CD4-positive, alpha-beta T cell treated with Interleukin-21 for 1 hour (primary cell): ENCODE measurements at regions not wholly inside any gene's neighbourhood (a gene's known extent, or its start where the extent isn't known, plus 50 kb on each side); places are given as distances from the start of the nearest gene placed in this dataset.

Experiments
- DNase-seq: peaks from one replicate; pipeline ENCODE4 v3.0.0-alpha.2; 2020

- DNase-seq = no peak
Measured at GRCh38 chr6:53974941-53975340, 136.3 kb upstream of the MLIP start.

- no peak for DNase-seq
Measured at GRCh38 chr6:53975941-53976615, 135.2 kb upstream of the MLIP start.

GRCh38 chr6:53977551-53977950 lies 133.7 kb upstream of the MLIP start:
- DNase-seq = no peak

GRCh38 chr6:53979468-53980067 lies 131.7 kb upstream of the MLIP start:
- peak; percentile 30 for DNase-seq

GRCh38 chr6:53982366-53983050 lies 128.7 kb upstream of the MLIP start:
- no peak for DNase-seq

GRCh38 chr6:53983301-53983700 lies 127.9 kb upstream of the MLIP start:
- no peak for DNase-seq

GRCh38 chr6:53984163-53984562 lies 127.1 kb upstream of the MLIP start:
- DNase-seq = no peak

GRCh38 chr6:53984581-53984980 lies 126.7 kb upstream of the MLIP start:
- no peak for DNase-seq

- no peak for DNase-seq
Measured at GRCh38 chr6:53985366-53985765, 125.9 kb upstream of the MLIP start.

- no peak for DNase-seq
Measured at GRCh38 chr6:53986165-53986720, 125.0 kb upstream of the MLIP start.

- DNase-seq = no peak
Measured at GRCh38 chr6:53986721-53987521, 124.3 kb upstream of the MLIP start.

- no peak for DNase-seq
Measured at GRCh38 chr6:53987522-53987888, 123.7 kb upstream of the MLIP start.

GRCh38 chr6:53989504-53989903 lies 121.7 kb upstream of the MLIP start:
- DNase-seq = no peak

GRCh38 chr6:53992522-53992921 lies 118.7 kb upstream of the MLIP start:
- DNase-seq = no peak

GRCh38 chr6:53994201-53994600 lies 117.0 kb upstream of the MLIP start:
- DNase-seq = no peak

- no peak for DNase-seq
Measured at GRCh38 chr6:53995935-53996334, 115.3 kb upstream of the MLIP start.

GRCh38 chr6:53998303-53998702 lies 112.9 kb upstream of the MLIP start:
- DNase-seq = no peak

- no peak for DNase-seq
Measured at GRCh38 chr6:53999088-53999755, 112.0 kb upstream of the MLIP start.

- no peak for DNase-seq
Measured at GRCh38 chr6:54002116-54002515, 109.1 kb upstream of the MLIP start.

GRCh38 chr6:54003316-54003715 lies 107.9 kb upstream of the MLIP start:
- no peak for DNase-seq

- no peak for DNase-seq
Measured at GRCh38 chr6:54008589-54008988, 102.7 kb upstream of the MLIP start.

- DNase-seq = no peak
Measured at GRCh38 chr6:54009052-54009654, 102.1 kb upstream of the MLIP start.
